HL-60 (cell line): ENCODE measurements at regions not wholly inside any gene's neighbourhood (a gene's known extent, or its start where the extent isn't known, plus 50 kb on each side); places are given as distances from the start of the nearest gene placed in this dataset.

Experiments
- DNase-seq, 2 experiments: peaks; one replicate each; pipeline ENCODE4 v3.0.0-alpha.2; 2010 to 2020; ENCODE audit warnings: low read depth in 1 of 2, low spot score in 1 of 2
- H3K27ac ChIP-seq: fragments of 250-450 bp; sonication (Bioruptor Pico); replicated peaks from 2 replicates; pipeline ENCODE4 v1.5.1; 2020; ENCODE audit warnings: mild to moderate bottlenecking, moderate library complexity
- H3K27me3 ChIP-seq: fragments of 250-450 bp; sonication (Bioruptor Pico); 2 replicates; pipeline ENCODE4 v1.5.1; 2021; ENCODE audit warnings: mild to moderate bottlenecking, moderate library complexity; ENCODE audit not compliant: insufficient read depth, poor library complexity, severe bottlenecking
- H3K4me3 ChIP-seq: replicated peaks from 2 replicates; pipeline ENCODE4 v1.5.1; 2011; ENCODE audit warnings: mild to moderate bottlenecking, control low read depth, low read length; ENCODE audit not compliant: insufficient read depth
- CTCF ChIP-seq: IDR thresholded peaks from one replicate; pipeline ENCODE4 v1.5.1; 2011; ENCODE audit warnings: low read length, control low read depth, inconsistent platforms; ENCODE audit not compliant: insufficient read depth
- GABPA ChIP-seq: IDR thresholded peaks from 2 replicates; pipeline ENCODE4 v1.6.1; 2012; ENCODE audit warnings: low read depth
- POLR2AphosphoS5 ChIP-seq: IDR thresholded peaks from 2 replicates; pipeline ENCODE4 v1.6.1; 2012; ENCODE audit warnings: low read depth
- REST ChIP-seq: IDR thresholded peaks from 2 replicates; pipeline ENCODE4 v1.6.1; 2012; ENCODE audit warnings: low read depth; ENCODE audit not compliant: insufficient replicate concordance
- SPI1 ChIP-seq: IDR thresholded peaks from 2 replicates; pipeline ENCODE4 v1.6.1; 2012; ENCODE audit warnings: low read depth, mild to moderate bottlenecking, borderline replicate concordance

GRCh38 chr6:169939554-169940164 lies 188.2 kb downstream of the ERMARD start:
- no peak for DNase-seq
- no peaks in the 10 kb centered on the region for H3K27me3 ChIP-seq
- TF ChIP-seq REST (no peak), POLR2AphosphoS5 (no peak), SPI1 (no peak), CTCF (no peak), GABPA (no peak)
- H3K4me3 ChIP-seq, result no peak overlapping the region
- no peak overlapping the region for H3K27ac ChIP-seq

GRCh38 chr6:169938731-169939130 lies 187.3 kb downstream of the ERMARD start:
- TF ChIP-seq REST (no peak), GABPA (no peak), POLR2AphosphoS5 (no peak), SPI1 (no peak)
- Histone ChIP-seq H3K4me3 (no peak overlapping the region), H3K27me3 (no peaks in the 10 kb centered on the region), H3K27ac (no peak overlapping the region)
- DNase-seq, result no peak

GRCh38 chr6:169938262-169938701 lies 186.9 kb downstream of the ERMARD start:
- Histone ChIP-seq H3K27ac (no peak overlapping the region), H3K27me3 (no peaks in the 10 kb centered on the region), H3K4me3 (no peak overlapping the region)
- TF ChIP-seq POLR2AphosphoS5 (no peak), SPI1 (no peak), CTCF (no peak), GABPA (no peak), REST (no peak)
- no peak for DNase-seq
